Kidney (tissue), 13 donors: ENCODE measurements at regions not wholly inside any gene's neighbourhood (a gene's known extent, or its start where the extent isn't known, plus 50 kb on each side); places are given as distances from the start of the nearest gene placed in this dataset.
"Not testable (repeated sequence)": the region's sequence is repeated elsewhere in the genome, so short reads cannot be mapped to it uniquely, and the experiment has no call there.

Experiments used
- DNase-seq, 5 donors: peaks; one replicate each; pipeline ENCODE4 v3.0.0-alpha.2; 2013 to 2020
- FAIRE-seq: peaks from 2 replicates; lab custom pipeline; 2012; peaks lifted over from hg19 to GRCh38; lab: Jason Lieb, UNC
- H3K27ac ChIP-seq, 2 donors: one replicate each; pipeline ENCODE4 v1.7.0; 2013; ENCODE audit warnings: low read depth in 2 of 2, low read length in 2 of 2, inconsistent platforms in 1 of 2
- H3K27me3 ChIP-seq: one replicate; pipeline ENCODE4 v1.7.1; 2013; ENCODE audit warnings: low read length, inconsistent platforms; ENCODE audit not compliant: control insufficient read depth, insufficient read depth
- H3K36me3 ChIP-seq, 3 donors: one replicate each; pipeline versions ENCODE4 v1.7.0 to v1.7.1; 2013; ENCODE audit warnings: low read length in 3 of 3, control low read depth in 1 of 3, inconsistent platforms in 1 of 3; ENCODE audit not compliant: insufficient read depth in 3 of 3, control insufficient read depth in 2 of 3
- H3K4me1 ChIP-seq, 3 donors: one replicate each; pipeline versions ENCODE4 v1.7.0 to v1.7.1; 2013; ENCODE audit warnings: low read length in 3 of 3, inconsistent platforms in 1 of 3, low read depth in 1 of 3; ENCODE audit not compliant: control insufficient read depth in 2 of 3, insufficient read depth in 2 of 3
- H3K4me3 ChIP-seq, 3 donors: one replicate each; pipeline versions ENCODE4 v1.7.0 to v1.8.1; 2013; ENCODE audit warnings: low read length in 3 of 3, control low read depth in 1 of 3, inconsistent platforms in 1 of 3
- H3K9ac ChIP-seq, 3 donors: one replicate each; pipeline versions ENCODE4 v1.7.0 to v1.7.1; 2013; ENCODE audit warnings: low read length in 3 of 3, control low read depth in 1 of 3, inconsistent platforms in 1 of 3
- H3K9me3 ChIP-seq, 3 donors: one replicate each; pipeline versions ENCODE4 v1.7.0 to v1.7.1; 2013; ENCODE audit warnings: low read length in 3 of 3, control low read depth in 1 of 3, inconsistent platforms in 1 of 3; ENCODE audit not compliant: control insufficient read depth in 2 of 3, insufficient read depth in 1 of 3
- intact Hi-C: fragments of 100-400 bp; cut with DNase I; formaldehyde crosslinking; loops from one replicate; pipeline ENCODE4 v1.11.1; 2022
- TF ChIP-seq, protein P1 (sequence below): IDR thresholded peaks from 3 replicates; pipeline ENCODE4 v1.5.1; 2012; ENCODE audit warnings: mild to moderate bottlenecking, moderate library complexity, borderline replicate concordance; ENCODE audit not compliant: insufficient read depth; ENCODE audit errors: extremely low read depth
- donor health status: control.
- donor health status: control.
- donor health status: control.
- donor health status: control.
- donor health status: control.
- donor health status: DM: yes; HTN: yes; CAD: no.
- donor health status: Normal renal cell carcinoma (clear cell type).

- H3K9me3 ChIP-seq: peaks cover 0 to 17% (median 5%) of the 10 kb centered on the region in 3 donors
- intact Hi-C loops: no loop called here
- no peak overlapping the region for H3K9ac ChIP-seq
- FAIRE-seq (no peak), DNase-seq (no peak)
- no peaks in the 10 kb centered on the region for H3K4me1 ChIP-seq
- no peaks in the 10 kb centered on the region for H3K36me3 ChIP-seq
- no peak overlapping the region for H3K27ac ChIP-seq
- TF ChIP-seq, protein P1, sequence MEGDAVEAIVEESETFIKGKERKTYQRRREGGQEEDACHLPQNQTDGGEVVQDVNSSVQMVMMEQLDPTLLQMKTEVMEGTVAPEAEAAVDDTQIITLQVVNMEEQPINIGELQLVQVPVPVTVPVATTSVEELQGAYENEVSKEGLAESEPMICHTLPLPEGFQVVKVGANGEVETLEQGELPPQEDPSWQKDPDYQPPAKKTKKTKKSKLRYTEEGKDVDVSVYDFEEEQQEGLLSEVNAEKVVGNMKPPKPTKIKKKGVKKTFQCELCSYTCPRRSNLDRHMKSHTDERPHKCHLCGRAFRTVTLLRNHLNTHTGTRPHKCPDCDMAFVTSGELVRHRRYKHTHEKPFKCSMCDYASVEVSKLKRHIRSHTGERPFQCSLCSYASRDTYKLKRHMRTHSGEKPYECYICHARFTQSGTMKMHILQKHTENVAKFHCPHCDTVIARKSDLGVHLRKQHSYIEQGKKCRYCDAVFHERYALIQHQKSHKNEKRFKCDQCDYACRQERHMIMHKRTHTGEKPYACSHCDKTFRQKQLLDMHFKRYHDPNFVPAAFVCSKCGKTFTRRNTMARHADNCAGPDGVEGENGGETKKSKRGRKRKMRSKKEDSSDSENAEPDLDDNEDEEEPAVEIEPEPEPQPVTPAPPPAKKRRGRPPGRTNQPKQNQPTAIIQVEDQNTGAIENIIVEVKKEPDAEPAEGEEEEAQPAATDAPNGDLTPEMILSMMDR: no peak
- H3K27me3 ChIP-seq: no peaks in the 10 kb centered on the region
- no peak overlapping the region for H3K4me3 ChIP-seq
Measured at GRCh38 chr7:136267822-136268221, 290.7 kb upstream of the MTPN start.

DNA sequence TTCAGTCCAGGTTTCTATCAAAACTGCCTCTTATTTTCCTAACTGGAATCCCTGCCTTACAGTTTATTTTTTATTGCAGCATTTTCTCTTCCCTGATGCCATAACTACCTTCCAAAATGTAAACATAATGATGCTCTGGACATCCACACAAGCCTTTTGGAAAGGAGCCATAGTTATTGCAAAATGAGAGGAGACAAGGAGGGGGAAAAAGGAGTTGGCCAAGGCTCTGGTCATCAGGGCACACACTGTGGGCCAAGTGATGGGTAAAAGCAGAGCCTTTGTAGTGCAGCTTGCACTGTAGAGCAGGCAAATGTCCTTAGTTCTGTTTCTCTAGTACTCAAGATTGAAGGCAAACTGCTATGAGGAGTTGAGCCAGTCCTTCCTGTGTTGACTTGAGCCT is 289.3 kb upstream of the MTPN start:
- no peak for DNase-seq
- Histone ChIP-seq H3K27ac (no peak overlapping the region), H3K36me3 (no peaks in the 10 kb centered on the region), H3K4me1 (no peaks in the 10 kb centered on the region), H3K9me3 (peaks cover 0 to 17% (median 5%) of the 10 kb centered on the region in 3 donors), H3K4me3 (no peak overlapping the region), H3K27me3 (no peaks in the 10 kb centered on the region), H3K9ac (no peak overlapping the region)
- no peak for FAIRE-seq
- TF ChIP-seq, protein P1: no peak
- intact Hi-C loops: no loop called here

GRCh38 chr7:136264304-136264703 is 287.1 kb upstream of the MTPN start:
- H3K27ac ChIP-seq, H3K4me1 ChIP-seq, H3K9ac ChIP-seq, FAIRE-seq, DNase-seq, H3K4me3 ChIP-seq, H3K36me3 ChIP-seq, H3K27me3 ChIP-seq, intact Hi-C loops: not testable (repeated sequence)
- peaks cover 0 to 21% (median 5%) of the 10 kb centered on the region in 3 donors for H3K9me3 ChIP-seq

DNA sequence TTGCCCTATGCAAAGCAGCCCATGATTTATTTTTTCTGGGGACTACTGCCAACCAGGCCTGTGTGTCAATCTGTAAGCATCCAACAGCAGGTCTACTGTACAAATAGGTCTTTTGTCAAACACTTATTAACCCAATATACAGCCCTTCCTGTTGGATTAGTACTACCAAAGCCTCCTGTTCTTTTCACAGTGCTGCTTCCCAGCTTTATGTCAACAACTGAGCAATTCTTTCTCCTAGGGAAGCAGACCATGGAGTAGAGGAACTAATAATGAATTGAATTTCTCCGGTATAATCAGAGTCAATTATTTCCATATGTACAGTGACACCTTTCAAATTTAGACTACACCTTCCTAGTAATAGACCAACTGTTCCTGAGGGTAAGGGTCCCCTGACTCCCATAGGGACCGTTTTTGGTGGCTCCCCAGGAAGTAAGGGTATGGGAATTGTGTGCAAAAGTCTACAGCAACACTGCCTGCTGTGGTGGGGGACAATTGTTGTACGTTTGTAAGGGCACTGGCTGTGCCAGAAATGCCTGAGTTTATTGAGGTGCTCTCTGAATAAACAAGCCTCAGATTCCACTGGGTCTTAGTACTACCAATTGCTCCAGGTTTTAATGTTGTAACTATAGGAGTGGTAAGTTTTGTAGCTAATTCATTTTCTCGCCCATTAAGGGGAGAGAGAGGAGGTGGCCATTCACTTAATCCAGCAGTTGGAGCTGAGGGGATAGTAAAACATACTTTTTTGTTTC is 286.1 kb upstream of the MTPN start:
- H3K36me3 ChIP-seq, H3K27ac ChIP-seq, DNase-seq, FAIRE-seq, intact Hi-C loops, H3K27me3 ChIP-seq, H3K4me1 ChIP-seq, H3K9ac ChIP-seq, H3K4me3 ChIP-seq: not testable (repeated sequence)
- peaks cover 0 to 21% (median 5%) of the 10 kb centered on the region in 3 donors for H3K9me3 ChIP-seq

GRCh38 chr7:136260591-136260990 is 283.4 kb upstream of the MTPN start:
- H3K4me1 ChIP-seq, intact Hi-C loops, H3K9ac ChIP-seq, H3K27ac ChIP-seq, H3K36me3 ChIP-seq, H3K27me3 ChIP-seq, H3K4me3 ChIP-seq, DNase-seq, FAIRE-seq: not testable (repeated sequence)
- H3K9me3 ChIP-seq: peaks cover 0 to 19% (median 3%) of the 10 kb centered on the region in 3 donors
